Osteoblast (primary cell): ENCODE measurements at regions not wholly inside any gene's neighbourhood (a gene's known extent, or its start where the extent isn't known, plus 50 kb on each side); places are given as distances from the start of the nearest gene placed in this dataset.

Source experiments
- DNase-seq: peaks from one replicate; pipeline ENCODE4 v3.0.0; 2011; ENCODE audit warnings: low spot score, mixed read lengths; ENCODE audit not compliant: insufficient read length; ENCODE audit errors: missing footprints
- H2AFZ ChIP-seq: 2 replicates; pipeline ENCODE4 v1.6.0; 2011; ENCODE audit warnings: mild to moderate bottlenecking, low read length
- H3K27ac ChIP-seq: 2 replicates; pipeline ENCODE4 v1.5.1; 2011; ENCODE audit warnings: mild to moderate bottlenecking, low read depth, low read length, moderate library complexity
- H3K27me3 ChIP-seq: 2 replicates; pipeline ENCODE4 v1.6.0; 2012; ENCODE audit warnings: mild to moderate bottlenecking, control low read depth, inconsistent platforms, low read length, moderate library complexity; ENCODE audit not compliant: insufficient read depth
- H3K36me3 ChIP-seq: 2 replicates; pipeline ENCODE4 v1.5.1; 2011; ENCODE audit warnings: mild to moderate bottlenecking, low read length, control low read depth, moderate library complexity; ENCODE audit not compliant: insufficient read depth
- H3K4me1 ChIP-seq: 2 replicates; pipeline ENCODE4 v1.5.1; 2011; ENCODE audit warnings: mild to moderate bottlenecking, low read length, control low read depth, moderate library complexity; ENCODE audit not compliant: insufficient read depth
- H3K4me2 ChIP-seq: 2 replicates; pipeline ENCODE4 v1.6.0; 2011; ENCODE audit warnings: mild to moderate bottlenecking, low read length; ENCODE audit not compliant: insufficient read depth
- H3K4me3 ChIP-seq: fragments of 200-600 bp; sonication (generic); 3 replicates; pipeline ENCODE4 v1.5.1; 2012; ENCODE audit warnings: mild to moderate bottlenecking, low read length, inconsistent platforms; ENCODE audit not compliant: insufficient read depth
- H3K79me2 ChIP-seq: 2 replicates; pipeline ENCODE4 v1.6.0; 2012; ENCODE audit warnings: mild to moderate bottlenecking, low read length, control low read depth, inconsistent platforms; ENCODE audit not compliant: insufficient read depth
- H3K9me3 ChIP-seq: 2 replicates; pipeline ENCODE4 v1.5.1; 2011; ENCODE audit warnings: low read depth, low read length, control low read depth
- H4K20me1 ChIP-seq: 2 replicates; pipeline ENCODE4 v1.6.0; 2012; ENCODE audit warnings: mild to moderate bottlenecking, low read length, control low read depth; ENCODE audit not compliant: insufficient read depth
- CTCF ChIP-seq: IDR thresholded peaks from 2 replicates; pipeline ENCODE4 v1.5.1; 2011; ENCODE audit warnings: mild to moderate bottlenecking, low read depth, low read length, moderate library complexity; ENCODE audit errors: extremely low read depth

- Histone ChIP-seq H3K36me3 (no peaks in the 10 kb centered on the region), H3K9me3 (no peaks in the 10 kb centered on the region), H3K4me2 (no peak overlapping the region), H3K4me1 (peaks cover 48% of the 10 kb centered on the region), H3K27me3 (no peaks in the 10 kb centered on the region), H3K79me2 (no peaks in the 10 kb centered on the region), H4K20me1 (no peaks in the 10 kb centered on the region), H2AFZ (no peak overlapping the region), H3K4me3 (no peak overlapping the region), H3K27ac (no peak overlapping the region)
- DNase-seq: no peak
- TF ChIP-seq CTCF: no peak
Observed at GRCh38 chr2:45132551-45132950, 123.3 kb upstream of the SIX2 start.

GRCh38 chr2:45131587-45131986, 122.3 kb upstream of the SIX2 start:
- TF ChIP-seq CTCF: no peak
- no peaks in the 10 kb centered on the region for H3K9me3 ChIP-seq
- H3K27ac ChIP-seq: no peak overlapping the region
- H4K20me1 ChIP-seq: no peaks in the 10 kb centered on the region
- no peaks in the 10 kb centered on the region for H3K79me2 ChIP-seq
- no peaks in the 10 kb centered on the region for H3K27me3 ChIP-seq
- peak overlapping the region; percentile 15 for H3K4me2 ChIP-seq
- peaks cover 48% of the 10 kb centered on the region for H3K4me1 ChIP-seq
- no peak overlapping the region for H2AFZ ChIP-seq
- no peaks in the 10 kb centered on the region for H3K36me3 ChIP-seq
- H3K4me3 ChIP-seq: no peak overlapping the region
- DNase-seq: peak; percentile 17

- Histone ChIP-seq H3K4me3 (no peak overlapping the region), H3K4me1 (peaks cover 48% of the 10 kb centered on the region), H3K27ac (no peak overlapping the region), H3K79me2 (no peaks in the 10 kb centered on the region), H3K36me3 (no peaks in the 10 kb centered on the region), H3K4me2 (no peak overlapping the region), H3K9me3 (no peaks in the 10 kb centered on the region), H4K20me1 (no peaks in the 10 kb centered on the region), H2AFZ (no peak overlapping the region), H3K27me3 (no peaks in the 10 kb centered on the region)
- no peak for TF ChIP-seq CTCF
- no peak for DNase-seq
Observed at GRCh38 chr2:45130736-45131135, 121.5 kb upstream of the SIX2 start.

GRCh38 chr2:45128580-45128997, 119.3 kb upstream of the SIX2 start:
- peak; percentile 23 for TF ChIP-seq CTCF

More at GRCh38 chr2:45128580-45128997, 119.3 kb upstream of the SIX2 start:
- DNase-seq: peak; percentile 93
- Histone ChIP-seq H3K36me3 (no peaks in the 10 kb centered on the region), H3K27me3 (no peaks in the 10 kb centered on the region), H3K4me1 (peaks cover 33% of the 10 kb centered on the region), H2AFZ (peak overlapping the region; percentile 25), H3K9me3 (no peaks in the 10 kb centered on the region), H3K27ac (peak overlapping the region; percentile 62), H3K4me3 (no peak overlapping the region), H3K4me2 (peak overlapping the region; percentile 51), H3K79me2 (no peaks in the 10 kb centered on the region), H4K20me1 (no peaks in the 10 kb centered on the region)
